HUES6 (cell line): ENCODE measurements at regions not wholly inside any gene's neighbourhood (a gene's known extent, or its start where the extent isn't known, plus 50 kb on each side); places are given as distances from the start of the nearest gene placed in this dataset.

Source experiments
- H3K27ac ChIP-seq: 2 replicates; pipeline ENCODE4 v1.7.0; 2013; ENCODE audit warnings: low read depth, mild to moderate bottlenecking, low read length, inconsistent platforms
- H3K27me3 ChIP-seq: 2 replicates; pipeline ENCODE4 v1.6.1; 2013; ENCODE audit warnings: low read length; ENCODE audit not compliant: control insufficient read depth, insufficient read depth
- H3K36me3 ChIP-seq: 2 replicates; pipeline ENCODE4 v1.6.1; 2013; ENCODE audit warnings: low read length; ENCODE audit not compliant: control insufficient read depth, insufficient read depth
- H3K4me1 ChIP-seq: 2 replicates; pipeline ENCODE4 v1.6.1; 2013; ENCODE audit warnings: low read length; ENCODE audit not compliant: control insufficient read depth, insufficient read depth
- H3K4me3 ChIP-seq: 2 replicates; pipeline ENCODE4 v1.5.1; 2013; ENCODE audit warnings: low read depth, low read length
- H3K9ac ChIP-seq: one replicate; pipeline ENCODE4 v1.6.1; 2013; ENCODE audit warnings: mild to moderate bottlenecking, low read length
- H3K9me3 ChIP-seq: 2 replicates; pipeline ENCODE4 v1.6.1; 2013; ENCODE audit warnings: low read depth, low read length; ENCODE audit not compliant: control insufficient read depth, insufficient read depth

GRCh38 chr4:177937041-177937440 lies 494.8 kb upstream of the AGA start:
- Histone ChIP-seq H3K27ac (no peak overlapping the region), H3K9me3 (peaks cover 5% of the 10 kb centered on the region; the same call in 1 of the 2 replicates), H3K4me3 (no peak overlapping the region), H3K4me1 (no peaks in the 10 kb centered on the region), H3K36me3 (no peaks in the 10 kb centered on the region), H3K9ac (no peak overlapping the region), H3K27me3 (no peaks in the 10 kb centered on the region)

GRCh38 chr4:177938226-177938625 lies 496.0 kb upstream of the AGA start:
- H3K4me1 ChIP-seq = no peaks in the 10 kb centered on the region
- no peaks in the 10 kb centered on the region for H3K36me3 ChIP-seq
- no peaks in the 10 kb centered on the region for H3K27me3 ChIP-seq
- peaks cover 5% of the 10 kb centered on the region; the same call in 1 of the 2 replicates for H3K9me3 ChIP-seq
- H3K9ac ChIP-seq = no peak overlapping the region
- H3K27ac ChIP-seq = no peak overlapping the region
- no peak overlapping the region for H3K4me3 ChIP-seq

GRCh38 chr4:177945268-177945667 lies 503.0 kb upstream of the AGA start:
- H3K9me3 ChIP-seq = no peaks in the 10 kb centered on the region
- H3K27ac ChIP-seq = no peak overlapping the region
- H3K4me3 ChIP-seq = no peak overlapping the region
- H3K27me3 ChIP-seq = no peaks in the 10 kb centered on the region
- no peaks in the 10 kb centered on the region for H3K4me1 ChIP-seq
- H3K9ac ChIP-seq = no peak overlapping the region
- no peaks in the 10 kb centered on the region for H3K36me3 ChIP-seq

- H3K4me1 ChIP-seq = no peaks in the 10 kb centered on the region
- no peak overlapping the region for H3K4me3 ChIP-seq
- no peak overlapping the region for H3K9ac ChIP-seq
- no peaks in the 10 kb centered on the region for H3K27me3 ChIP-seq
- H3K27ac ChIP-seq = no peak overlapping the region
- no peaks in the 10 kb centered on the region for H3K9me3 ChIP-seq
- H3K36me3 ChIP-seq = no peaks in the 10 kb centered on the region
These were observed 505.4 kb upstream of the AGA start for GRCh38 chr4:177947607-177948006.

GRCh38 chr4:177948853-177949252 lies 506.6 kb upstream of the AGA start:
- H3K9ac ChIP-seq = no peak overlapping the region
- no peaks in the 10 kb centered on the region for H3K36me3 ChIP-seq
- no peaks in the 10 kb centered on the region for H3K4me1 ChIP-seq
- H3K27ac ChIP-seq = no peak overlapping the region
- H3K4me3 ChIP-seq = no peak overlapping the region
- no peaks in the 10 kb centered on the region for H3K9me3 ChIP-seq
- H3K27me3 ChIP-seq = no peaks in the 10 kb centered on the region

- H3K9ac ChIP-seq = no peak overlapping the region
- H3K4me3 ChIP-seq = no peak overlapping the region
- H3K27ac ChIP-seq = no peak overlapping the region
- H3K27me3 ChIP-seq = no peaks in the 10 kb centered on the region
- no peaks in the 10 kb centered on the region for H3K4me1 ChIP-seq
- H3K36me3 ChIP-seq = no peaks in the 10 kb centered on the region
- H3K9me3 ChIP-seq = no peaks in the 10 kb centered on the region
These were observed 508.8 kb upstream of the AGA start for GRCh38 chr4:177951026-177951425.

GRCh38 chr4:177952723-177953122 lies 510.5 kb upstream of the AGA start:
- Histone ChIP-seq H3K27ac (no peak overlapping the region), H3K4me1 (no peaks in the 10 kb centered on the region), H3K9ac (no peak overlapping the region), H3K9me3 (no peaks in the 10 kb centered on the region), H3K27me3 (no peaks in the 10 kb centered on the region), H3K4me3 (no peak overlapping the region), H3K36me3 (no peaks in the 10 kb centered on the region)

GRCh38 chr4:177957596-177958360 lies 515.5 kb upstream of the AGA start:
- Histone ChIP-seq H3K4me1 (no peaks in the 10 kb centered on the region), H3K36me3 (no peaks in the 10 kb centered on the region), H3K9ac (no peak overlapping the region), H3K9me3 (no peaks in the 10 kb centered on the region), H3K27me3 (no peaks in the 10 kb centered on the region), H3K4me3 (no peak overlapping the region), H3K27ac (no peak overlapping the region)

- no peaks in the 10 kb centered on the region for H3K9me3 ChIP-seq
- no peak overlapping the region for H3K4me3 ChIP-seq
- no peak overlapping the region for H3K9ac ChIP-seq
- no peaks in the 10 kb centered on the region for H3K27me3 ChIP-seq
- H3K4me1 ChIP-seq = no peaks in the 10 kb centered on the region
- H3K27ac ChIP-seq = no peak overlapping the region
- no peaks in the 10 kb centered on the region for H3K36me3 ChIP-seq
These were observed 518.3 kb upstream of the AGA start for GRCh38 chr4:177960566-177960965.

- Histone ChIP-seq H3K9ac (no peak overlapping the region), H3K27ac (no peak overlapping the region), H3K27me3 (no peaks in the 10 kb centered on the region), H3K36me3 (no peaks in the 10 kb centered on the region), H3K4me1 (no peaks in the 10 kb centered on the region), H3K9me3 (no peaks in the 10 kb centered on the region), H3K4me3 (no peak overlapping the region)
These were observed 519.6 kb upstream of the AGA start for GRCh38 chr4:177961761-177962380.

- Histone ChIP-seq H3K27me3 (no peaks in the 10 kb centered on the region), H3K36me3 (no peaks in the 10 kb centered on the region), H3K4me1 (no peaks in the 10 kb centered on the region), H3K4me3 (no peak overlapping the region), H3K27ac (no peak overlapping the region), H3K9ac (no peak overlapping the region), H3K9me3 (no peaks in the 10 kb centered on the region)
These were observed 521.8 kb upstream of the AGA start for GRCh38 chr4:177964061-177964460.
